Mucosa of stomach (tissue), 1 donor: ENCODE measurements at regions not wholly inside any gene's neighbourhood (a gene's known extent, or its start where the extent isn't known, plus 50 kb on each side); places are given as distances from the start of the nearest gene placed in this dataset.

Experiments used
- H3K27me3 ChIP-seq: one replicate; pipeline ENCODE4 v1.7.0; 2013; ENCODE audit warnings: mild to moderate bottlenecking, low read length; ENCODE audit not compliant: control insufficient read depth, insufficient read depth
- H3K36me3 ChIP-seq: one replicate; pipeline ENCODE4 v1.7.0; 2013; ENCODE audit warnings: low read length; ENCODE audit not compliant: control insufficient read depth, insufficient read depth
- H3K4me1 ChIP-seq: one replicate; pipeline ENCODE4 v1.7.0; 2013; ENCODE audit warnings: mild to moderate bottlenecking, low read length; ENCODE audit not compliant: control insufficient read depth, insufficient read depth
- H3K4me3 ChIP-seq: one replicate; pipeline ENCODE4 v1.7.0; 2013; ENCODE audit warnings: low read length
- H3K9ac ChIP-seq: one replicate; pipeline ENCODE4 v1.7.0; 2013; ENCODE audit warnings: mild to moderate bottlenecking, low read length, moderate library complexity
- H3K9me3 ChIP-seq: one replicate; pipeline ENCODE4 v1.7.0; 2013; ENCODE audit warnings: mild to moderate bottlenecking, low read length, moderate library complexity; ENCODE audit not compliant: control insufficient read depth
- donor health status: Pancreatic carcinoma.

DNA sequence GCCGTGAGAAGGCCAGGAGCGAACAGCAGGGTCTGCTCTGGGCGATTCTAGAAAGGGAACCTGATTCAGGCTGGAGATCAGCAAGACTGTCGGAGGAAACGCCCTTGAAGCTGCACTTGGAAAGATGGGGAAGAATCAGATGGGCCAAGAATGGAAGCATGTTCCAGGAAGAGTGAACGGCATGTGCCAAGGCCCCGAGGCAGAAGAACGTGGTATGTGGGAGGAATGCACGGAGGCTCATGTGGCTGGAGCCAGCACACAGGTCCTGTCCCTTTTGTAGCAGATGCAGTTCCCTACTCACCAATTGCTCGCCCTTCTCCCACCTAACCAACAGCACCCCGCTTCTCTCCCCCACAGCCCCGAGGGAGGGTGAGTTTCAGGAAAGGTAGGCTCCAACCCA, 180.6 kb downstream of the TFAP2C start:
- Histone ChIP-seq H3K9ac (no peak overlapping the region), H3K4me3 (no peak overlapping the region), H3K4me1 (no peaks in the 10 kb centered on the region), H3K9me3 (no peaks in the 10 kb centered on the region), H3K27me3 (peaks cover 10% of the 10 kb centered on the region), H3K36me3 (no peaks in the 10 kb centered on the region)

DNA sequence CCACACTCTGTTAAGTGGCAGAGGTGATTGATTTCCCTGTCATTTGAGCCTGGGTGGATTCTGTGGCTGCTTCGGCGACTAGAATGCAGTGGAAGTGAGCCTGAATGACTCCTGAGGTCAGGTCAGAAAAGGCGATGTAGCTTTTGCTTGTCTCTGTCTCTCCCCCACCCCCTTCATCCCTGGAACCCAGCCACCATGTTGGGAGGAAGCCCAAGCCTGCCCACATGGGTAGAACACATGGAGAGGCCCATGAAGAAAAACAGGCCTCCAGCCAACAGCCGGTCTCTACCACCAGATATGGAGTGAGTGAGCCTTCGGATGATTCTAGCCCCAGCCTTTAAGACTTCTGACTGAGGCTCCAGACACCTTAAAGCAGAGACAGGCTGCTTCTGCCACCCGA, 181.0 kb downstream of the TFAP2C start:
- Histone ChIP-seq H3K27me3 (peaks cover 10% of the 10 kb centered on the region), H3K9ac (no peak overlapping the region), H3K4me1 (no peaks in the 10 kb centered on the region), H3K36me3 (no peaks in the 10 kb centered on the region), H3K4me3 (no peak overlapping the region), H3K9me3 (no peaks in the 10 kb centered on the region)

DNA sequence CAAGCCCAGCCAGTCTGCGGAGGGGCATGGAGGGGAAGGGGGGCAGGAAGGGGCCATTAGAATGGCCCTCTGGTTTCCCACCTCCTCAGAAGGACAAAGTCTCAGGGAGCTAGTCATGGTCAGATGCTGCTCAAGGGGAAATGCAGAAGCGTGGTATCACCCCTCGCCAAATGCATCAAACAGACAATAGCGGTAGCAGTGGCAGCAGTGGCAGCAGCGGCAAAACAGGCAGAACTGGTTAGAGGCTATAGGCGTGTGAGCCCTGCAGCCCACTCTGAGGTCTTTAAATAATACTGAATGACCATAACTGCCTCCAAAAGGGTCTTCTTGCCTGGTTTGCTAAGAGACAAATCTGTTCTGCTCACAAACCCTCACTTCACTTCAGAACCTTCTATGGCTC, 186.7 kb downstream of the TFAP2C start:
- H3K9me3 ChIP-seq = no peaks in the 10 kb centered on the region
- no peaks in the 10 kb centered on the region for H3K36me3 ChIP-seq
- no peak overlapping the region for H3K9ac ChIP-seq
- H3K4me1 ChIP-seq = no peaks in the 10 kb centered on the region
- H3K27me3 ChIP-seq = no peaks in the 10 kb centered on the region
- H3K4me3 ChIP-seq = no peak overlapping the region

DNA sequence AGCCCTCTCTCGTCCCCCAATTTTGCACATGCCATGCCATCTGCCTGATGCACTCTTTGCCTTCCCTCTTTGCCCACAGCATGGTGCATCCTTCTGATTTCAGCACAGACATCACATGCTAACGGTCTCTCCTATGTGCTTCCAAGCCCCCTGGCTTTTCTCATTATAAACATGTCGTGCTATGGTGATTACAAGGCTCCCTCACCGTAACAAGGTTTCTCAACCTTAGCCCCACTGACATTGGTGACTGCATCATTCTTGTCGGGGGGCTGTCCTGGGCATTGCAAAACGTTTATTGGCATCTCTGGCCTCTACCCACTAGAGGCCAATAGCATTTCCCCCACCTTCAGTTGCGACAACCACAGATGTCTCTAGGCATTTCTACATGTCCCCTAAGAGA, 187.2 kb downstream of the TFAP2C start:
- H3K4me3 ChIP-seq = no peak overlapping the region
- no peaks in the 10 kb centered on the region for H3K27me3 ChIP-seq
- H3K9ac ChIP-seq = no peak overlapping the region
- H3K36me3 ChIP-seq = no peaks in the 10 kb centered on the region
- H3K9me3 ChIP-seq = no peaks in the 10 kb centered on the region
- H3K4me1 ChIP-seq = no peaks in the 10 kb centered on the region

DNA sequence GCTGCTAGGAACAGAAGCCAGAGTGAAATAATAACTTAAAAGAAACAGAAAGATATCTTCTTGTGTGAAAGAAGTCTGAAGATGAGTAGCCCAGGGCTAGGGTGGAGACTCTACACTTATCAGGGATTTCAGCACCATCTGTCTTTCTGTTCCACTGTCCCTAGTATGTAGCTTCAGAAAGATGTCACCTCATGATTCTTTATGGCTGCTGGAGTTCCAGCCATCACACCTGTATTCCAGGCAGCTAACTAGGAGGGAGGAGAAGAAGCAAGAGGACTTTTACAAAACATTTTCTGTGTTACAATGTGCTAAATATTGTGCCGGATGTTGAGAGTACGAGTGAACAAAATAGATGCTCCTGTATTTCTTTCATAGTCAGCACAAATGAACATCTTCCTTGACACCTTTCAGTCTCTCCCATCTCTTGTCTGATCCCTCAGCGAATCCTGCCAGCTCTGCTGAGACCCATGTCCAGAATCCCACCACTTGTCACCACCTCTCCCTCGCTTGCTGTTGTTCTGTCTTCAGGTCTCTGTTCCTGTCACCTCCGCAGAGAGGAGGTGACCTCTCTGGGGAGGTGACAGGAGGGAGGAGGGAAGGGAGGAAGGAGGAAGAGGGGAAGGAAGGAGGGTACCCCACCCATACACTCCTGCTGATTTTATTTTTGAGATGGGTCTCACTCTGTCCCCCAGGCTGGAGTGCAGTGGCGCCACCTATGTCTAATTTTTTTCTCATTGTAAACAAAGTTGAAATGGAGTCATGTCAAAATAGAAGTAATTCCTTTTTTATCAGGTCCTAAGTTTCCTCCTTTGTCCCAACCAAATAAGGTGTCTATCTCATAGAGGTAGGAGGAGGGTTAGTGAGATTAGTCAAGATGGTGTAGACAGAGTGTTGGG, 188.9 kb downstream of the TFAP2C start:
- H3K9ac ChIP-seq = no peak overlapping the region
- no peak overlapping the region for H3K4me3 ChIP-seq
- no peaks in the 10 kb centered on the region for H3K36me3 ChIP-seq
- no peaks in the 10 kb centered on the region for H3K27me3 ChIP-seq
- H3K4me1 ChIP-seq = no peaks in the 10 kb centered on the region
- H3K9me3 ChIP-seq = no peaks in the 10 kb centered on the region

DNA sequence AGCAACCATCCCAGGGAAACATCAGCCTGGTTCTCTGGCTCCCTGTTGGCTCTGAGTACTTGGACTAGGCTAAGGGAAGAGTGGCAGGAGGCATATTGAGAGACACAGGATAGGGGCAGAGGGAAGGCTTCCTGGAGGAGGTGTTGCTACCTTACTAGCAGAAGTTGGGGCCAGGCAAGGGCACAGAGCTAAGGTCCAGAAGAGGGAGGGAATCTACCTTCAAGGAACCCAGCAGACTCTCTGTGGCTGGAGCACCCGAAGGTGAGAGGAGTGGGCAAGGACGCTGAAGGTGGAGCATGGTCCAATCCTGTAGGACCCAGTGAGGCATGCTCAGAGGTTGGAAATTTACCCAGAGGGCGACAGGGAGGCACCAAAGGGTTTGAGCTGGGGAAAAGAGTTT, 191.9 kb downstream of the TFAP2C start:
- Histone ChIP-seq H3K36me3 (no peaks in the 10 kb centered on the region), H3K4me1 (no peaks in the 10 kb centered on the region), H3K4me3 (no peak overlapping the region), H3K9ac (no peak overlapping the region), H3K9me3 (no peaks in the 10 kb centered on the region), H3K27me3 (no peaks in the 10 kb centered on the region)

DNA sequence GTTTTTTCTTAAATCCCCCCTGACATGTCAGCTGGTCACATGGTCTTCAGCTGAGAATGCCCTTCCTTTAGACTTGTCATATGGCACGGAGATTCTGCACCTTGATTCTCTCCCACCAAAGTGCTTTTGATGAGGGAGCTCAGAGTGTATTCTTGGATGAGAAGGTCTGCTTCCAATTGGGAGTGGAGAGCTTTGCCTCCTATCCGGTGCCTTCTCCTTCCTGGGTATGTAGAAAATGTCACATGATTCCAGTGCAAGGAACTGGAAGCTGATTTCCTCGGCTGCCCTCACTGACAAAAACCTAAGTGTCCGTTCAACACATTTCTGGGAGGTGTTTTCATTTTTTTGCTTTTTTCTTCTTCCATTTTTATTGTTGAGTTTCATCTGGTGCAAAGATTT, 197.2 kb downstream of the TFAP2C start:
- Histone ChIP-seq H3K9ac (no peak overlapping the region), H3K4me3 (no peak overlapping the region), H3K9me3 (no peaks in the 10 kb centered on the region), H3K4me1 (no peaks in the 10 kb centered on the region), H3K36me3 (no peaks in the 10 kb centered on the region), H3K27me3 (no peaks in the 10 kb centered on the region)

DNA sequence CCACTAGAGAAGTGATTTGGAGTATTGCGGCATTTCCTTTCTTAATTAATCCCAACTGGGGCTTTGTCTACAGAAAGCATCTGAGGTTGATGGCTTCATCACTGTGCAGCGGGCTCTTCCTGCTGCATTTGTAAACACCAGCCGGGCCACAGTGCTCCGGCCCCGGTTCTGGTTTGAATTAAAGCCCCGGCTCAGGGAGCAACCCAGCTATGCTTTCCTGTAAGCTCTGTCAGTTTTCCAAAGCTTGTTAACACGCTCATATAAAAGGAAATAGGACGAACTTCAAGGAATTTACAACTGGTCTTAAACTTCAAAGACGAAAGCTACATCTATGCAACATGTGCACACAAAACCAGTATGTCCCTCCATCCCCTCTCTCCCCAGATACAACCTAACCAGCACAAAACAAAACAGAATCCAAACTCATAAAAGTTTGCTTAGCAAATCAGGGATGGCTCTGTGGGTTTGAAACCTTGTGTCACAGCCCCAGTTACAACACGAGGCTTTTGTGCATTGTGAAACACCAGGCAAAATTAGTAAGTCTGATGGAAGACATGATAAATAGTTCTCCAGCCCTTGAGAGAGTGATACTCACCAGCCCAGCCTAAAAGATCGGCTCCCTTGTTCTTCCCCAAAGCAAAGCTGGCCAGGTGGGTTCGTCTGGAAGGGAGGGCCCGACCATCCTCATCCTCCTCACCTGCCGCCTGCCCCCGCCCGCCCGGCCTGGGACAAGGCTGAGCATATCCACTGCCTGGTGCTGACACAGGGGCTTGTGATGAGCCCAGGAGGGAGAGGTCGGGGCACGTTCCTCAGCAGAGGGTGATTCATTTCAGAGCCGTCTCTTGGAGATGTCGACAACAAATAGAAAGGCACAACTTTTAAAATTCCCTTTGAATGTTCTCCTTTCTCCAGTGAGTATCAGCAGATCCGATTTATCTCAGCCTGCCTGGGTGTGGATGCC, 197.9 kb downstream of the TFAP2C start:
- Histone ChIP-seq H3K9ac (no peak overlapping the region), H3K36me3 (no peaks in the 10 kb centered on the region), H3K27me3 (peaks cover 3% of the 10 kb centered on the region), H3K4me1 (no peaks in the 10 kb centered on the region), H3K4me3 (no peak overlapping the region), H3K9me3 (no peaks in the 10 kb centered on the region)

DNA sequence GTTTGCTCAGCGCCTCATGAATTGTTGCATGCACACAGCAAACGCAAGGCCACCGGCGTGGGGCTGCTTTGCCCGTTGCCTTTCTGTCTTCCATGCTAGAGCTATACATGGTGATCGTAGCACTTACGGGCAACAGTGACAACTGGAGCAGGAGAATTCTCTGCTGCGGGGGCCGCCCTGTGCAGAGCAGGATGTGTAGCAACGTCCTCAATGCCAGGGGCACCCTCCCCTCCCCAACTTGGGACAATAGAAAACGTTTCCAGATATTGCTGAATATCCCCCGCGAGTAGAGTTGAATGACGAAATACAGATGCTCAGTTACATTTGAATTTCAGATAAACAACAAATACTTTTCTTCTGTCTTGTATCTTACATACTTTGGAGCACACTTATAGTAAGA, 198.7 kb downstream of the TFAP2C start:
- Histone ChIP-seq H3K27me3 (peaks cover 5% of the 10 kb centered on the region), H3K36me3 (no peaks in the 10 kb centered on the region), H3K4me3 (no peak overlapping the region), H3K9ac (no peak overlapping the region), H3K9me3 (no peaks in the 10 kb centered on the region), H3K4me1 (no peaks in the 10 kb centered on the region)

DNA sequence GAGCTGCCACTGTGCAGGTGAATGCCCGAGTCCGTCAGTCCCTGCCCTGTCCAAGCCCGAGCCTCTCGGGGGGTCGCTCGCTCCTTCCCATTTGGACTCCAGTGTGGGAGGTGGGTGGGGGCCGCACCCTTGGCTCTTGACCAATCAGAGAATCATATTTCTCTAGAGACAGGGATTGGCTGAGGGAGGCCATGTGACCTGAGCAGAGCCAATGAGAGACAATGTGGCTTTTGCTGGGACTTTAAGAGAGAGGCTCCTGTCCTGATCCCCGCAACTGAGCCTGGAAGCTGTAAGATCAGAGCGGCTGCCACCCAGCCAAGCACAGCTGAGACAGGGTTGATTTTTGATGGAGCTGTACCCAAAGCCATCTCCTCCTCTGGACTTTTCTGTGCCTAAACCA, 199.3 kb downstream of the TFAP2C start:
- no peaks in the 10 kb centered on the region for H3K9me3 ChIP-seq
- no peaks in the 10 kb centered on the region for H3K36me3 ChIP-seq
- peaks cover 7% of the 10 kb centered on the region for H3K27me3 ChIP-seq
- H3K4me3 ChIP-seq = no peak overlapping the region
- no peak overlapping the region for H3K9ac ChIP-seq
- H3K4me1 ChIP-seq = no peaks in the 10 kb centered on the region

DNA sequence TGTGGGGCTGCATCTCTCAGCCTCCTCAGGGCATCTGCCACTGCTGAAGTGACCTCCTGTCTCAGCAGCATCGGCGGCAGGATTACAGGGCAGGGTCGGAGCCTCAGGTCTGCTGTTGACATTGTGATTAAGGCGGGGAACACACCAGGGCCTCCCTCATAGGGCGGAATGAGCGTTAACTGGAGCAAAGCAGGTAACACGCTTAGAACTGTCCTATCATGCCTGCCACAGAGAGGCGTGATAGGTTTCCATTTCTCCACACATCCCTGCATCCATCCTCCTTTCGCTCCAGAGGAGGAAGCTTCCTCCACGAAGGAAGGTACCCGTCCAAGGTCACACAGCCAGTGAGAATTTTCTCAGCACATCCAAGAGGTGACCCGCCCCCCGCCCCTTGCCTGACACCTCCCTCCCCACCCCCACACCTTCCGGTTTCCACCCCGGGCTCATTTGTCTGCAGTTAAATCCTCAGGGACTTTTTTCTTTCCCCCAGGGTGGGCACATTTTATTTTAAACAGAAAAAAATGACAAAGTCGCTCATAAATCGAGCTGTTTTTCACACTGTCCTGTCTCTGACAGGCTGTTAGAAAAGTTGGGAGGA, 200.8 kb downstream of the TFAP2C start:
- no peak overlapping the region for H3K9ac ChIP-seq
- peaks cover 7% of the 10 kb centered on the region for H3K27me3 ChIP-seq
- H3K4me1 ChIP-seq = no peaks in the 10 kb centered on the region
- H3K9me3 ChIP-seq = no peaks in the 10 kb centered on the region
- no peaks in the 10 kb centered on the region for H3K36me3 ChIP-seq
- no peak overlapping the region for H3K4me3 ChIP-seq

DNA sequence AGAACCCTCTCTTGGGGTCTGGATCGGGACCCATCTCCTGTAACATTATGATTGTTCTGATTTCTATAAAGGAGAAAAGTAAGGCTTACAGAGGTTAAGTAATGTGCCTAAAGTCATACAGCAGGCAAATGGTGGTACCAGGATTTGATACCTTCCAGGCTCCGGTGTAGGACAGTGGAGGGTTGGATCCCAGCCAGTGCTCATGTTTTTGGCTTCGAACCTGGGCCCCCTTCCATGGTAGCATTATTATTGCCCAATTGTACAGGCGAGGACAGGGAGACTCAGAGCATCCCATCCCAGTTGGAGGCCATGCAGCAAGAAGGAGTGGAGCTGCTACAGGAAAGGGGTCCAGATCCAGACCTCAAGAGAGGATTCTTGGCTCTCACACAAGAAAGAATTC, 202.7 kb downstream of the TFAP2C start:
- Histone ChIP-seq H3K4me3 (no peak overlapping the region), H3K36me3 (no peaks in the 10 kb centered on the region), H3K4me1 (no peaks in the 10 kb centered on the region), H3K27me3 (peaks cover 7% of the 10 kb centered on the region), H3K9me3 (no peaks in the 10 kb centered on the region), H3K9ac (no peak overlapping the region)
